Activated T-helper 1 cell treated with anti-CD3 and anti-CD28 coated beads, Interleukin-2, amount 50 U/mL, for 16 hours (primary cell): ENCODE measurements at regions not wholly inside any gene's neighbourhood (a gene's known extent, or its start where the extent isn't known, plus 50 kb on each side); places are given as distances from the start of the nearest gene placed in this dataset.
"Not testable (repeated sequence)": the region's sequence is repeated elsewhere in the genome, so short reads cannot be mapped to it uniquely, and the experiment has no call there.

ENCODE experiments used
- DNase-seq, 2 donors: peaks; one replicate each; pipeline ENCODE4 v3.0.0-alpha.2; 2020; ENCODE audit warnings: low read depth in 1 of 2, low spot score in 1 of 2

DNA sequence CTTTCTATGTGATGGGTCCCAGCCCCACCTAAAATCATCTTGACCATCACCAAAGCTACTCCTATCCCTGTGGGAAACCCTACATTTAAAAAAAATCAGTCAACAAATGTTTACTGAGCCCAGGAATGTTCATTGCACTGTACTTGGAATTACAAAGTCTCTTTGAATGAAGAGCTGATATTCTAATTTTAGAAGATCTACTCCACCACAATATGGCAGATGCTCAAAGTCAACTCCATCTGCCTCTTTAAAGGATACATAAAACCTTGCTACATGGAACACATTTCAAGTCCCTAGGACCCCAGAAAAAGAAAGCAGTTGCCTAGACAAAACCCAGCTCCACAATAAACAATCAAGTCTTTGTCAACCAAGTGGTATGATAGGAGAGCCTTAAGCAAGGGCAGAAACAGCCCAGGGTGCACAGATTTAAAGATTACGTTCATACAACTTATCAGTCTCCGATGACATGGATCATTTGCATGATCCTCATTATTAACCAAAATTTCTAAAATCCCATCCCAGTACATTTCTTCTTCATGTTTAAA is 234.3 kb upstream of the ACVR2A start:
- DNase-seq, result no peak

DNA sequence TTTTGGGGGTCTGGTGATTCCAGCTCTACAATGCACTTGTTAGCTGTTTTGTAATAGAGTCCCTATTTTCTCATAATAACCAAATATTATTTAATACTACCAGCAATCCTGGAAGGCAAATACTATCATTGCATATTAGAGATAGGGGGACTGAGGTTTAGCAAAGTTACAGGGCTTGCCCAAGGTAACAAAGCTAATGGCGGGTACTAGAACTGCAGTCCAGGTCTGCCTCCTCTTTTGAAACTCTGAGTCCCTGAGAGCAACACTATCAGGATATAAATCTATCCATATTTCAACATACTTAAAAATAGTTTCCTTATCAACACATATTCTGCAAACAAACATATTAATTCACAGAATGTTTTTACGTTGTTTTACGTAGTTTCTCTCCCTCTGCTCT is 235.5 kb upstream of the ACVR2A start:
- DNase-seq, result no peak

DNA sequence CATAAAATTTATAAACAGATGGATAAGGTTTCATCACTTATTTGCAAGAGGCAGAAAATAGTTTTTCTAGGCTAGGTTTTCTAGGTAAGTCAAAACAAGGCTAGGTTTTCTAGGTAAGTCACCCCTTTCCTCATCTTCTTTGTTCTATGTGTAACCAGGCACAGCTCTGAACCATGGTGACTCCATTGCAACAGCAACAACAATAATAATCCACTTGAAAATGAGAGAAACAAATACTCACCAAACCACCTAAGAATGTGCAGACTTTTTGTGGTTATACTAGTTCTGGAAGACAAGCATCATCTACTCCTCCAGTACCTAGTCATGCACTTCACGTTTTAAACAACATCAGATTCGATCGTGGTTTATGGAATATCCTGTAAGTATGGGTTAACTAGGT is 237.4 kb upstream of the ACVR2A start:
- no peak for DNase-seq

DNA sequence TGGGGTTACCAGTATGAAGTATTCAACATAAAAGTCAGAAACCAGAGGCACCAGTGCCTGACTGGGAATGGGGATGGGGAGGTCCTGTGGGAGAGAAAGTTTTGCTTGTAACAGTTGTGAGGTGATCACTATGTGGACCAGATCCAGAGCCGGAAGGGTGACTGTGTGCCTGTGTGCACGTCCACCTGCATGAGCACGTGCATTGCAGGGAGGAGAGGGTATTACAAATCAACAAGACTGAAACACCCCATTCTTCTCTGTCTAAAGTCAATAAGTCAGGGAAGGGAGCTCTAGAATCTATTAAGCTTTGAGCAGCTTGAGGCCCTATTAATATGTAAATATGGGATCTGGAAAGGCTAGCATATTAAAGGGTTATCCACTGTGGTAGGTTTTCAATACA is 241.0 kb upstream of the ACVR2A start:
- no peak for DNase-seq

DNA sequence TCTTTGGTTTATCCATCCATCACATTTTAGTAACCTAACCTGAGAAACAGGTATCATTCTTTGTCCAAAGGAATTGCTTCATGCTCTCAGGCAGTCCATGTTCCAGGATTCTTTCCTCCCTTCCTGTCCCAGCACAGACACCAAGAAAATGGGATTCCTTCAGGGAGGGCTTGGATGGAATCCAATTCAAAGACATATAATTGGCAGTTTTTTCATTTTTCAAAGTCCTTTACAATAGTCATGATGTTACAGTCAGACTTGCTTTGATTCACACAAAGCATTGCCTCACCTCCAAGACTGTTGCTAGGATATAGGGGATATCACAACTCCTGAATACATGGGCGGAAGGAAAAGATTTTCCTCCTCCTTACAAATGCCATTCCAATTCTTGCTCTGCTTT is 241.4 kb upstream of the ACVR2A start:
- DNase-seq, result no peak

DNA sequence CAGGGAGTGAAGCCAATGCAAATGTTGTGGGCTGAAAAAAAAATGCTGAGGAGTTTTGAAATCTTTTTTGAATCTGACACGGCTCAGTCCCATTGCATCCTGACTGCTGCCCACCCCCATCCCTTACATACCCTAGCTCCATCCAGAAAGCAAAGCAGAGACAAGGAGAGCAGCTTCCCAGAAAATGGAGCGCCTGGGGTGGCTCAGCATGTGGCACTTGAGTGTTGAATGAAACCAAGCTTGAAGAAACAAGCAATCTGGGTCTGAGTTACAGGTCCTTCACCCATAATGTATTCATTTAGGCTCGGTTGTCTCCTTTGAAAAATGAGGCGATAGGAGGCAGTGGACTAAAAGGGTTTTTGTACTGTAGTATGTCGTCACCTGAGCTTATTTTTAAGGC is 244.2 kb upstream of the ACVR2A start:
- no peak for DNase-seq

DNA sequence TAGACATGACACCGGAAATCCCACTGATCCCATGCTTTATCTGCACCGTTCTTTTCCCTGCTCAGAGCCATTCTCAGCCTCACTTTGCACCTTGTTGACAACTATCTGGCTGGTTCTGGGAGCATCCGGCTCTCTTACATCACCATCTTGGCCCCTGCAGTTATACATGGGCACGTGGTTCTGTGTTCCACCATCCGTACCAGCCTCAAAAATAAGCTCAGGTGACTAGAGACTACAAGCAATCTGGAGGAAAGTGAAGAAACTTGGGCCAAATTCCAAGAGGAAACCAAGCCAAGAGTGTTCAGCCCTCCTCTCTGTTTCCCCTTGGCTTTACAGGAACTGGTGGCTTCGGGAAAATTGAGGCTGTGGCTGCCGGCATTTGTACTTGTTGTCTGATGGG is 244.6 kb upstream of the ACVR2A start:
- DNase-seq, result no peak

DNA sequence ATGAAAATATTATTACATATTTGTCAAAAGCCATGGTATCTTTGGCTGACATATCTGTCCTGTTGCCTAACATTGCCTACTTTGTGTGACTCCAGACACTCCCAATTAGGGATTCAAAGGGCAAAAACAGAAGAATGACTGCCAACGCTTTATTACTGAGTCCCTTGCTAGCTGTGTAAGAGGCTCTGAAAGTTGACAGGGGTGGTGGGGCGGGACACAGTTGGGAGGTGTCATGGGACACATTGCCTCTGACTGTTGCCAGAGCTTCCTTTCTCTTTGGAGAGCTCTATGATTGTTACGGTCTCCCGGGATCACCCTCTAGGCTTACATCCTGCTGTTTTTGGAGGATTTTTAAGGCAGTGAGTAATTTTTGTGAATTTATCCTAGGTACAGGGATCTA is 249.6 kb upstream of the ACVR2A start:
- no peak for DNase-seq

DNA sequence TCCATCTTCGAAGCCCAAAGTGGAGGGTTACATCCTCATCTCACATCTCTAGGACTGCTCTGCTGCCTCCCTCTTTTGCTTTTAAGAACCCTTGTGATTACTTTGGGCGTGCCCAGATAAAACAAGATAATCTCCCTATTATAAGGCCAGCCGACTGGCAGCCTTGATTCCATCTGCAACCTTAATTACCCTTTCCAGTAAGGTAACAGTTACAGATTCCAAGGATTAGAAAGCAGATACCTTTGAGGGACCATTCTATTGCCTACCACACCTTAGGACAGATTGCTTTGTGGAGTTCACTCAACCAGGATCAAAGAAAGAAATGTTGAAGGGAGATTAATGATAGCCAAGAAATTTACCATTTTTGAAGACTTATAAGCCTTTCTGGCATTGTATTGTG is 250.8 kb upstream of the ACVR2A start:
- no peak for DNase-seq

DNA sequence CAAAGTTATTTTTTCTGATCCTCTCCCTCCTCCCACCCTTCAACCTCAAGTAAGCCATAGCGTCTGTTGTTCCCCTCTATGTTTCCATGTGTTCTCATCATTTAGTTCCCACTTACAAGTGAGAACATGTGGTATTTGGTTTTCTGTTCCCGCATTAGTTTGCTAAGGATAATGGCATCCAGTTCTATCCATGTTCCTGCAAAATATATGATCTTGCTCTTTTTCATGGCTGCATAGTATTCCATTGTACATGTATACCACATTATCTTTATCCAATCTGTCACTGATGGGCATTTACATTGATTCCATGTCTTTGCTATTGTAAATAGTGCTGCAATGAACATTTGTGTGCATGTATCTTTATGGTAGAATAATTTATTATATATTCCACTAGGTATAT is 252.0 kb upstream of the ACVR2A start:
- not testable (repeated sequence) for DNase-seq

DNA sequence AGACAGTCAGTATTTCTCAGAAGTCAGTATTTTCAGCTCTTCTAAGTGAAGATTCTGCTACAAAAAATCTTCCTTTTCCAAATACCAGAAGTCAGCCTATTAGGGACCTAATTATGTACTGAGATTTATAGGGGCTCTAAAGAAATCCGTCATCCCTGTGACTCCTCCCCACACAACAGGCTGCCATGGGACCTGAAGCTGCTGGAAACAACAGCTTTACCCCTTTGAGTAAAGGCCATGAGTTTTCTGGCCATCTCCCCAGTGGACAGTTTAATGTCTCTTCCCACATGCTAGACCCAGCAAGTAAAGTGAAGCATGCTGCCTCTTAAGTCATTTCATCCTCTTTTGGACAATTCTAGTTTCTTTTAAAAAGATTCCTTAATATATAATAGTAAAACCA is 255.7 kb upstream of the ACVR2A start:
- no peak for DNase-seq

DNA sequence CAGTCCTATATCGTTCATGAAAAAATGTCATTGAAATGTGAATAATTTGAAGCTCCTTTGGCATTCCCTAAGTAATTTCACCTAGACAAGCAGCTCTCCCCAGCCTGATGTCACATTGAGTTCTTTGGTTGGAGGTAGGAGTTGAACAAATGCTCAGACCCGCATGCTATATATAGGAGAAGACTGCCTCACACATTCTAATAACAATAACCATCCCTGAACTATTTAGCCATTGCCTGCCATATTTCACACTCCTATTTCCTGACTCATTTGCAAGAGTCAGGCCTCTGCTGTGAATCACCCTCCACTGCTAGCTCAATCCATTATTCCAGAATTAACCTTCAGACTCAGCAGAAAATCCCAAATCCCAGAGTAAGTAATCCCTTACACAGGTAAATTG is 256.6 kb upstream of the ACVR2A start:
- DNase-seq, result no peak

DNA sequence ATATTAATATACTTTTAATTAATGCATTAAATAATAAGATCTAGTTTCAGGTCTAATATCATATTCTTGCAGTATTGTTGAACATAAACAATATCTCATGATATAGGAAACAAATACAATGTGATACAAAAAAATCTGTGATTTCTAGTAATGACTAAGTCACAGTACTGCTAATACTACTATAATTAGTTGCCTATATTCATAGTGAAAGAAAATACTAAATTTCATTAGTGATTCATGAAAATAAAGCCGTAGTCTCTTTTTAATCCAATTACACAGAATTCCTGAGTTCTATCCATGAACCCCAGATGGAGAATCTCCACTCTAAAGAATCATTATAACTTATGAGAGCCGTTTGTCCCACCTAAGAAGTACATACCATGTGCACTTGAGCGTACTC is 266.3 kb upstream of the ACVR2A start:
- DNase-seq, result no peak

DNA sequence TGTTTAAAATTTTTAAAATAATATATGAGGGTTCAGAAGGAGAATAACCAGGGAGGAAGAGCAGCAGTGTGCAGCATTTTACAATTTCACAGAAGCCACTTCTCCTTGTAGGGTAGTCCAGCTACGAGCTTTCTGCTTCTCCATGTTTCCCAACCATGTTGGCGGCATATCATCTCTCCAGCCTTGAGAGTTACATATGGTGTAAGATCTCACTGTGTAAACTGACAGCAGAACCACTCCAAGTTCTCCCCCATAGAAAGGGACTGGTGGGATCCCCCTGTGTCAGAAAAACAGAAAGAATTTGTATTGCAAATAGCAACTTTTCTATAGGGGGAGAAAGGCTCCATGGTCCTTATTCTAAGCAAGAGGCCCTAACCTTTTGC is 266.8 kb upstream of the ACVR2A start:
- no peak for DNase-seq

DNA sequence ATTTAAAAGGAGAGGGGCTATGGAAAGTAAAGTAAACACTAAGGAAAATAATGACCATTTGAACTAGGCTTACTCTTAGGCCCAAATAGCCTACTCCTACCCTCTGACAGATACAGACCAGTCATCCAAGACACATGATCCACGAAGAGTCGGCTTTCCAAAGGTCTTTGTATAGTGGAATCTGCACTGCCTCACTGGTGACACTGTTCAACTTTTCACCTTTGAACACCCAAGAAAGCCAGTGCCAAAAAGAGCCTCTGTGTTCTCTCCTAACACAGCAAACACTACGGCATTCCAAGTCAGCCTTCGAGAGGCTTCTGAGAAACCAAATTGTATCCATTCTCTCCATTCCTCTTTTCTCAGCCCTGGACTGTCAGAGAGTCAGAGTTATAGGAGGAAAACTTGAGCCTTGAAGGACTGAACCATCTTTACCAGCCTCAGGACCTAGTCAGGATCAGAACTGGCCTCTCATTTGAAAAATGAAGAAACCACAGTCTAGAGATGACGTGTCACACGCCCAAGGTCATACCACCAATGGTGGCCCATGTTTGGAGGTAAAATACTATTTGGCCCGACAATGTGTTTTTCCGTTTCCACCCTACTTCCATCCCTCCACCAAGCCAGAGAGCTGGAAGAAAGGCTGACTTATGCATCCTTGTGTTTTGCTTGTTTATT is 267.4 kb upstream of the ACVR2A start:
- DNase-seq, result no peak

DNA sequence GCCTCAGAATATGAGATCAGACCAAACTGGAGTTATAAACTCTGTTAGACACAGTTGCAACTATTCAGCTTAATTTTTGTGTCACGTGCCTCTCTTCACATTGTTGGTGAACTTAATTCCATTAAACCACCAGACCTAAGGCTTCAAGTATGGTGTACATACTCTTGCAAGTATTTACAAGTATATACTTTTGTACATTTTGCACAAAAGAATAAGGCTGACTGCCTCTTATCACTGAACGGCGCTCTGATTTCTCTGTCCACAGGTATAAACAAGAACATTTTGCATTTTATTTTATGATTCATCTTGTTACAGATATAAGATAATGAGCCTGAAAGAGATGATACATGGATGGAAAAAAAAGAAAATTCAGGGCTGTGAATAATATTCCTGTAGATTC is 269.7 kb upstream of the ACVR2A start:
- DNase-seq, result no peak

DNA sequence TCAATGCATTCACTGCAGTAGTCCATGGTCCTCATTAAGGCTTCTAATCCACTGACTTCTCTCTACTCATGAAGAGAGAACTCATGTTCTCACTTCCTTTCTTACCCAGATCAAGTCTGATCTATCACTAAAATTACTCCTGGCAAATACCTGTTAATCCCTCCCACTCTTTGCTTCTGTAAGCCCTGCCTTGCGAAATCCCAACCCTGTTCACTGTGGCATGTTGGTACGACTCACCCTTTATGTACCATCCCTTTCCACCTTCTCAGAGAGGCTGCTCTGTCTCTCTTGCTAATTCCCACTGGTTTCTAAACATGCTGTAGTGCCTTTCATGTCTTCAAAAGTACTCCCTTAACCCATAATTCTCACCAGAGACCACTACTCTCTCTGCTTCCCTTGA is 272.2 kb upstream of the ACVR2A start:
- no peak for DNase-seq

DNA sequence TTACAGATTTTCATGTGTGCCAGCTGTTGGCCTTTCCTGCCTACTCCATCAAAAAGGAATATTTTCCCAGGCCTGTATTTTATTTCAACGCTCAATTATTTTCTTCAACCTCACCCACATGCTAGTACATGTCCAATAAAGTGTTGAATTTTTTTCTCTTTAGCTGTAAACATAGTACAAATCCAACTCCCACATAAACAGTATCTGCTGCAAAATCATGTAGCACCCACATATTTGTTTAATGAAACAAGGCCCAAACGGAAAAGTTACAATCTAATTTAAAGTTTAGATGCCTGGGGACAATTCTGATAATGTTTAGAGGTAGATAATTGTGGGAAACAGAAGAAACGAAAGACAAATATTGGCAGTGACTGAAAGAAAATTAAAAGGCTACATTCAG is 275.4 kb upstream of the ACVR2A start:
- DNase-seq, result no peak

DNA sequence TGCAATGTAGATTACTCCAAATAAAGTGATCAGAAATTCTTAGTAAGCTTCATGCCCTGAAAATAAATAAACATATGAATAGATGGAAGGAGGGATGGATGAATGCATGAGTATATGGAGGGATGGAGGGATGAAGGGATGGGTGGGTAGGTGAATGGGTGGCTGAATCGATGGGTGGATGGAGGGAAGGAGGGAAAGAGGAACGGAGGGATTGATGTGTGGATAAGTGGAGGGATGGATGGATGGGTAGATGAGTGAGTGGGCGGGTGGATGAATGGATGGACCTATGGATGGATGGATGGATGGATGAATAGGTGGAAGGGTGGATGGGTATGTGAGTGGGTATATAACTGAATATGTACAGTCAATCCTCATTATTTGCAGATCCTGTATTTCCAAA is 276.7 kb upstream of the ACVR2A start:
- DNase-seq, result no peak

DNA sequence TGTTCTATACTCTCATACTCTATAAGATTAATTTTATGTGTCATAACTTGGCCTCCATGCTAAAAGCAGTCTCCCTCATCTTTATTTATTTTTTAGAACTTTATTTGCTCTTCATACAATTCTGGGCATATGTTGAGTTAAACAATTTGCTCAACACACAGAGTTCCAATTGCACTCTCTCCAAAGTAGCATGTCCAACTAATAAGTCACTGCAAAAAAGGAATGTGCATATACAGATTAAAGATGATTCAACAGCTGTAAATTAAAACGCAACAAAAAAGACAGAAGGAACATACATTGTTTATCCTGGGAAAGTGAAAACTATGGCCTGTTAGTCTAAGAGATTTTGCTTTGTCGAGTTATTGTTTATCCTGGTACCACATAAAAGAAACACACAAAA is 277.7 kb upstream of the ACVR2A start:
- no peak for DNase-seq

DNA sequence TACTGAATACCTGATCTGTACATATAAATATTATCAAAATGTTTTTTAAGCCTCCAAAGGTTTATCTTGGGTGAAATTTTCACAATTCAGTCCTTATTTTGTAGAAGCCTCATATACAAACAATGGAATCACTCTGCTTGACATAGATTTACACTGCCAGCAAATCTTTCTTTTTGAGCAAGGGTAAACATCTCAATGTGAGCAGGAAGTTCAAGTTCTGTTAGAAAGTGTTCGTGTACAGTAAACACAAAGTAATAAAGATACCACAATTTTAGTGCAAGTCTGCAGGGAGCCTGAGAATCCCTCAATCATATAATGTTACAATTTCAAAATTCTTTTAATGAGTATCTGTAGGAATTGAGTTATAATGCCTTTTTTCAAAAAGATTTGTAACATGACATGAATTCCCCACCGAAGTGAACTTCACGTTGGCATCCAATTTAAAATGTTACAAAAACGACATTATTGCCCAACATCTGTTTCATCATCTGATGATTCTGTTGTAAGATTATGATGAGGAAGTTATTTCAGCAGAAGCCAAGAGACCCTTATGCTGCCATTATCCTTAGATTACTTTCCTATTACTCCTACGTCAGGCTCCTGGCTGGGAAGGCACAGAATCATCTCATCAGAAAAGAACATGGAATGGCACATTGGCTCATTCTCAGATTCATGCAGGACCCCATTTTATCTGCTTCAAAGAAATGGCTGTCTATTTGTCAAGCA is 283.9 kb upstream of the ACVR2A start:
- no peak for DNase-seq

DNA sequence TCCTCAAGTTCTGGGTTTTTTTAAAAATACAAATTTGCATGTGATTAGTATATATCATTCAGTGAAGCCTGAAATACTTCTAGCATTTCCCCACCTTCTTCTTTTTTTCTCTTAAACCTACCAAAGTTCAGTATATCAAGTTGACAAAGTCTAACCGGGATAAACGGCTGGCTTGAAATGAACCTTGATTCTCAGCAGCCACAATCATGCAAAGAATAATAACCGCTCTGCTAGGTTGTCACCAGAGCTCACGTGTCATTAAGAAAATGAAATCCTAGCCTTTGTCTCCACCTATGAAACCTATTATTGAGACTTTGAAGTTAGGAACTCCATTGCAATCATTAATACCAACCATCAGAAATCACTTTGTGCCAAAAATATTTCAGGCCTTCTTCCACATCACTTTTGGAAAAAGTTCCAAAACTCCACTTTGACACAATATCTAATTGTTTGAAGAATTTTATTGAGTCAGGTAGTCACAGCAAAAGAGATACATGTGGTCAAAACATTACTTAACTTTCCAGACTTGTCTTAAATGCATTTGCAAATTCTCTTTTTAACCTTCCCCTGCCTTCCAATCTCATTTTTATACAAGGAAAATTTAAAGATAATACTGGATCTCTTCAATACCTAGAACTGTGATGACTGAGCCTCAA is 285.6 kb upstream of the ACVR2A start:
- no peak for DNase-seq
